Heart right ventricle (tissue), 16 donors: ENCODE measurements at regions not wholly inside any gene's neighbourhood (a gene's known extent, or its start where the extent isn't known, plus 50 kb on each side); places are given as distances from the start of the nearest gene placed in this dataset.

Source experiments
- ATAC-seq, 8 donors: fragments of 200-7000 bp; cut with Tn5 transposase; one replicate each; pipeline ENCODE4 v1.9.1; 2020; ENCODE audit warnings: mild to moderate bottlenecking in 8 of 8, moderate library complexity in 8 of 8, moderate number of reproducible peaks in 1 of 8
- DNase-seq, 2 donors: peaks; one replicate each; pipeline ENCODE4 v3.0.0-alpha.2; 2020
- H3K27ac ChIP-seq, 10 donors: fragments of 200-600 bp; sonication (generic) in 2 of 10; one replicate each; pipeline versions ENCODE4 v1.5.0 to v1.8.0; 2020 to 2022; ENCODE audit warnings: mild to moderate bottlenecking in 3 of 10
- H3K27me3 ChIP-seq, 7 donors: fragments of 200-600 bp; one replicate each; pipeline ENCODE4 v1.8.0; 2021 to 2022; ENCODE audit warnings: mild to moderate bottlenecking in 2 of 7
- H3K36me3 ChIP-seq, 9 donors: fragments of 200-600 bp; sonication (generic) in 1 of 9; one replicate each; pipeline versions ENCODE4 v1.5.0 to v1.8.0; 2020 to 2022; ENCODE audit warnings: mild to moderate bottlenecking in 2 of 9
- H3K4me1 ChIP-seq, 9 donors: fragments of 200-600 bp; sonication (generic) in 1 of 9; one replicate each; pipeline versions ENCODE4 v1.5.0 to v1.8.0; 2020 to 2022; ENCODE audit warnings: mild to moderate bottlenecking in 4 of 9
- H3K4me3 ChIP-seq, 10 donors: fragments of 200-600 bp; sonication (generic) in 2 of 10; one replicate each; pipeline versions ENCODE4 v1.5.0 to v1.8.0; 2020 to 2022; ENCODE audit warnings: mild to moderate bottlenecking in 7 of 10, moderate library complexity in 2 of 10
- H3K9me3 ChIP-seq, 11 donors: fragments of 200-600 bp in 10 of 11; sonication (generic) in 2 of 11; one replicate each; pipeline versions ENCODE4 v1.5.0 to v1.8.0; 2013 to 2022; ENCODE audit warnings: mild to moderate bottlenecking in 2 of 11, control low read depth in 1 of 11, moderate library complexity in 1 of 11
- WGBS, 2 donors: extraction: QIAGEN DNeasy Blood & Tissue Kit; methylation state at CpG; one replicate each; pipeline ENCODE4 v1.1.7; 2013; ENCODE audit warnings: inconsistent platforms in 1 of 2; 5-methylcytosine and 5-hydroxymethylcytosine counted together
- intact Hi-C, 10 donors: fragments of 100-400 bp; cut with DNase I; formaldehyde crosslinking; loops; one replicate each; pipeline versions ENCODE4 v1.11.1 to v1.14.2; 2022
- TF ChIP-seq, protein P1 (sequence below), 9 donors: fragments of 200-600 bp; sonication (generic) in 2 of 9; IDR thresholded peaks; one replicate each; pipeline versions ENCODE4 v1.5.0 to v1.8.0; 2021 to 2022; ENCODE audit warnings: antibody characterized with exemption in 9 of 9, mild to moderate bottlenecking in 5 of 9, moderate library complexity in 1 of 9
- donor health status: Arrhythmogenic right ventricular cardiomyopathy.
- donor health status: ischemic (EF 13 %, LVEDD 7.1; RV severe dilation, severe dysfunction).
- donor health status: healthy with polysubstance abuse.
- donor health status: DM: no; HTN: yes; CAD: no.
- donor health status: DM: no; HTN: no; CAD: no.
- donor health status: ischemic (EF 25% LVEDD 6.9; RV normal size, moderate dysfunction).
- donor health status: ischemic (EF 25% LVEDD 5.7; RV mildly dilated, moderate dysfunction).
- donor health status: healthy.
- donor health status: DM: yes; HTN: yes; CAD: no.
- donor health status: Ischemic cardiomyopathy.
- donor health status: ischemic (EF 35%, LVEDD 5.7; RV mildly dilated, moderate dysfunction).
- donor health status: nonischemic (EF 11% LVEDD 7.7; RV severe dilation, severe dysfunction).
- donor health status: DM: yes; HTN: yes; CAD: no.
- donor health status: PGD.
- donor health status: ischemic (EF 29% LVEDD 5.4; RV normal size, mild dysfunction).
- donor health status: nonischemic (EF 23%, LVEDD 6.1; RV moderate dilation, normal function).

DNA sequence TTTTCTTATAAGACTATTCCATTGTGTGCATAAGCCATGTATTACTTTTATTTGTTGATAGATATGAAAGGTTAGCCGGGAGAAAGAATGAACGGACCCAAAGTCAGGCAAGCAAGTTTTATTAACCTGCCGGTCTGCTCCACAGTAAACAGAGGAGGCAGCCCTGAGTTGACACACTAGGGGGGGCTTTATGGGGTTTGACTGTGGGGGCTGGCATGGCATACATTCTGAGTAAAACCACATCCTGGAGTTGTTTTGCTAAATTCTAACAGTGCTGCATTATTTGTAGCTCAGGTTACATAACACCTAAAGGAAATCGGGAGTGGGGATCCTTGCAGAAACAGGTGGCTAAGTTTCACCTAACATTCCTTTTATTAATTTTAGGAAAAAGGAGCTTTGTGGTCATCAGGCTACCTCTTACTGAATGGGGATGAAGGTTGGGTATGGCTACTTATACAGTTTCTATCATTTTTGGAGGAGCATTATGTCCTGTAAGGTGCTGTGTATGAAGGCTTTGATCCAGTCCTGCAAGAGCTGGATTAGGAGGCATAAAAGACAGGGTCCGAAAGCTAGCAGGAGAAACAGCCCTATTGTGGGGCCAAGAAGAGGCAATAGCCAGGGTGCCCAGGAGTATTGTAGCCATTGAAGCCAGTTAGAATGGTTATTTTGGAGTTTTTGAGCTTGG is 107.4 kb upstream of the USP9Y start:
- Histone ChIP-seq H3K4me1 (no peaks in the 10 kb centered on the region), H3K9me3 (no peaks in the 10 kb centered on the region), H3K27me3 (no peaks in the 10 kb centered on the region), H3K4me3 (no peak overlapping the region), H3K36me3 (no peaks in the 10 kb centered on the region), H3K27ac (no peak overlapping the region)
- WGBS, 2 donors: 79 to 84% methylated on average over 5 of the region's 5 CpGs
- TF ChIP-seq, protein P1, sequence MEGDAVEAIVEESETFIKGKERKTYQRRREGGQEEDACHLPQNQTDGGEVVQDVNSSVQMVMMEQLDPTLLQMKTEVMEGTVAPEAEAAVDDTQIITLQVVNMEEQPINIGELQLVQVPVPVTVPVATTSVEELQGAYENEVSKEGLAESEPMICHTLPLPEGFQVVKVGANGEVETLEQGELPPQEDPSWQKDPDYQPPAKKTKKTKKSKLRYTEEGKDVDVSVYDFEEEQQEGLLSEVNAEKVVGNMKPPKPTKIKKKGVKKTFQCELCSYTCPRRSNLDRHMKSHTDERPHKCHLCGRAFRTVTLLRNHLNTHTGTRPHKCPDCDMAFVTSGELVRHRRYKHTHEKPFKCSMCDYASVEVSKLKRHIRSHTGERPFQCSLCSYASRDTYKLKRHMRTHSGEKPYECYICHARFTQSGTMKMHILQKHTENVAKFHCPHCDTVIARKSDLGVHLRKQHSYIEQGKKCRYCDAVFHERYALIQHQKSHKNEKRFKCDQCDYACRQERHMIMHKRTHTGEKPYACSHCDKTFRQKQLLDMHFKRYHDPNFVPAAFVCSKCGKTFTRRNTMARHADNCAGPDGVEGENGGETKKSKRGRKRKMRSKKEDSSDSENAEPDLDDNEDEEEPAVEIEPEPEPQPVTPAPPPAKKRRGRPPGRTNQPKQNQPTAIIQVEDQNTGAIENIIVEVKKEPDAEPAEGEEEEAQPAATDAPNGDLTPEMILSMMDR (IDR thresholded peaks at IDR 0.05): no peak
- no peak for DNase-seq
- intact Hi-C loops: no loop called here
- ATAC-seq: no peak

DNA sequence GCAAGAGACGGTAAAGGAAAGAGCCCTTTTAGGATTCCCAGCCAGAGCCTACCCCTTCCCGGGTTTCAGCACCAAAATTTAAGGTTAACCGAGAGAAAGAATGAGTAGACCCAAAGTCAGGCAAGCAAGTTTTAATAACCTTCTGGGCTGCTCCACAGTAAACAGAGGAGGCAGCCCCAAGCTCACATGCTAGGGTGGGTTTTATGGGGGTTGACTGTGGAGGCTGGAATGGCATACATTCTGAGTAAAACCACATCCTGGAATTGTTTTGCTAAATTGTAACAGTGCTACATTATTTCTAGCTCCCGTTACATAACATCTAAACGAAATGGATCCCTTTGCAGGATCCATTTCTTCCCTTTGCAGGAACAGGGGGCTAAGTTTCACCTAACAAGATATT is 102.2 kb upstream of the USP9Y start:
- Histone ChIP-seq H3K9me3 (no peaks in the 10 kb centered on the region), H3K4me1 (no peaks in the 10 kb centered on the region), H3K4me3 (no peak overlapping the region), H3K27ac (no peak overlapping the region), H3K36me3 (no peaks in the 10 kb centered on the region), H3K27me3 (no peaks in the 10 kb centered on the region)
- ATAC-seq: no peak
- intact Hi-C loops: no loop called here
- no peak for DNase-seq
- WGBS, 2 donors: 78% methylated on average over 5 of the region's 5 CpGs
- TF ChIP-seq, protein P1 (IDR thresholded peaks at IDR 0.05): no peak

DNA sequence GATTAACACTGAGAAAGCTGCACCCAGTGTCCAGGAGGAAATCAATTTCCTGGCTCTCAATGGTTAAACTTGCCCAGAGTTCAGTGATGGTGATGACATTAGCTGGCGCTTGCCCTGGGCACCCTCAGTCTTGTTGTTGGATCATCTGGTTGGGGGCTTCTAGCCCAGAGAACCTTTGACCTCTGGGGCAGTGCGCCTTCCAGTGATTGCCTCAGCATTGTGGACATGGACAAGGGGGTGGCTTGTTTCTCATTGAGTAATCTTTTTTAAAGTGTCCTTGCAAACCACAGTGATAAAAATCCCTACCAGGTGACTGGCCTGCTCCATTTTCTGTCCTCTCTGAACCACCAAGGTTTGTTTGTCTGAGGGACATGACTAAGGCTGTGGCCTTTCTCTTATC is 95.6 kb upstream of the USP9Y start:
- intact Hi-C loops: loop anchor here in 1 of 10 donors (10.0 kb wide), 1 partner anchor 121 kb away; no protein-coding TSS in a partner anchor
- no peak for DNase-seq

DNA sequence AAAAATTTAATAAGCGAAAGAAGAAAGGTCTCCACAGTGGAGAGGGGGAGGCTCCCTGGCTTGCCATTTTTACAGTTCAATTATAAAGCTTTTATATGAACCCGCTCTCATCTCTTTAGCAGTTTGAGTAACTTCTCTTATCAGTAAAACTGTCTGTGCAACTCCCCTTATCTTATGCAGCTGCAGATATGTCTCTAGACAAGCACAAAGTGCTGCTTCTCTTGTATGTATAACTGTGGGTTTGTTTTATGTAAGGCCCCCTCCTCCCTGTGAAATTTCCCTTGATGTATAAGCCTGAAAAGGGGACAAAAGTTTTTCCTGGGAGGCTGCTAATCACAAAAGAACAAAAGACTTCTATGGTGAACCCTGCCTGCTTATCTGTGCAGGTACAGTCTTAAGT is 90.2 kb upstream of the USP9Y start:
- TF ChIP-seq, protein P1 (IDR thresholded peaks at IDR 0.05): no peak
- WGBS, 2 donors: 70 to 76% methylated on average over 2 of the region's 2 CpGs
- intact Hi-C loops: no loop called here

More for the DNA sequence above, 95.6 kb upstream of the USP9Y start:
- no peak for ATAC-seq
- H3K9me3 ChIP-seq: no peaks in the 10 kb centered on the region
- no peaks in the 10 kb centered on the region for H3K36me3 ChIP-seq
- TF ChIP-seq, protein P1 (IDR thresholded peaks at IDR 0.05): no peak
- no peaks in the 10 kb centered on the region for H3K27me3 ChIP-seq
- H3K4me3 ChIP-seq: no peak overlapping the region
- H3K27ac ChIP-seq: no peak overlapping the region
- 86 to 97% methylated on average over 2 of the region's 2 CpGs for WGBS, 2 donors
- no peaks in the 10 kb centered on the region for H3K4me1 ChIP-seq

More for the DNA sequence above, 90.2 kb upstream of the USP9Y start:
- Histone ChIP-seq H3K27me3 (no peaks in the 10 kb centered on the region), H3K27ac (no peak overlapping the region), H3K4me3 (no peak overlapping the region), H3K36me3 (no peaks in the 10 kb centered on the region), H3K4me1 (no peaks in the 10 kb centered on the region), H3K9me3 (peaks cover 0 to 8% (median 0%) of the 10 kb centered on the region in 11 donors)
- DNase-seq (no peak), ATAC-seq (no peak)
